ENCODE measurements at regions not wholly inside any gene's neighbourhood (a gene's known extent, or its start where the extent isn't known, plus 50 kb on each side); places are given as distances from the start of the nearest gene placed in this dataset.

DNA sequence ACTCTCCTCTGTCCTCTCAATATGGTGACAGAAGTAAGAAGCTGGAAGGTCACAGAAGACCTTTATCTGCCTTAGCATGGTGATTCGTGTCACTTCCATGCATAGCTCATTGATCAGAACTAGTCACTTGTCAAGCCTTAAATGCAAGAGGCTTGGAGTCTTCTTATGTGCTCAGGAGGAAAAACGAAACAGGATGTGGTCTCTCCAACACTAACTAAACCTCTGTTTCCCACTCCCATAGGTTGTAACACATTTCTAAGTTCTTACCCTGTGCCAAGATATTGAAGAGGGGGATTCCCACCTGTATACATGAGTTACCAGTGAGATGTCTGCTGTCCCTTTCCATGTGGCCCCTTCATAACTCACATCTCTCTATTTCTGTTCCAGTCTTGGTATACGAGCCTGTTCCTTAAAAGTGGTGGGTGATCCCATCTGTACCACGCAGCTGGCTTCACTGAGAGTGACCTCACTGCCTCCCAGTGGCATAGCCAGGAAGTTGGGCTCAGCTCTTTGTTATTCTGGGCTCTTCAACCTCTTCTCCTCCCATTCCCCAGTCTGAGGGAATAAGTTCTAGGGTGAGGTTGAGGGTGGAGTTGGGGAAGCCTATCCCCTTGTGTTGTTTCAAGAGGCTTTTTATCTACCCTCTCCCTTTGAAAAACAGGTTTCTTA, 203.2 kb upstream of the PPP2R3A start:
- no peak for DNase-seq (ENCODE audit: extremely low spot score)
- intact Hi-C loops (cut with DNase I), result no loop called here
- no peak for TF ChIP-seq POLR2A (IDR thresholded peaks at IDR 0.05; ENCODE audit: low read depth)
- TF ChIP-seq POLR2AphosphoS5 (IDR thresholded peaks at IDR 0.05), result no peak
- TF ChIP-seq, protein P1, sequence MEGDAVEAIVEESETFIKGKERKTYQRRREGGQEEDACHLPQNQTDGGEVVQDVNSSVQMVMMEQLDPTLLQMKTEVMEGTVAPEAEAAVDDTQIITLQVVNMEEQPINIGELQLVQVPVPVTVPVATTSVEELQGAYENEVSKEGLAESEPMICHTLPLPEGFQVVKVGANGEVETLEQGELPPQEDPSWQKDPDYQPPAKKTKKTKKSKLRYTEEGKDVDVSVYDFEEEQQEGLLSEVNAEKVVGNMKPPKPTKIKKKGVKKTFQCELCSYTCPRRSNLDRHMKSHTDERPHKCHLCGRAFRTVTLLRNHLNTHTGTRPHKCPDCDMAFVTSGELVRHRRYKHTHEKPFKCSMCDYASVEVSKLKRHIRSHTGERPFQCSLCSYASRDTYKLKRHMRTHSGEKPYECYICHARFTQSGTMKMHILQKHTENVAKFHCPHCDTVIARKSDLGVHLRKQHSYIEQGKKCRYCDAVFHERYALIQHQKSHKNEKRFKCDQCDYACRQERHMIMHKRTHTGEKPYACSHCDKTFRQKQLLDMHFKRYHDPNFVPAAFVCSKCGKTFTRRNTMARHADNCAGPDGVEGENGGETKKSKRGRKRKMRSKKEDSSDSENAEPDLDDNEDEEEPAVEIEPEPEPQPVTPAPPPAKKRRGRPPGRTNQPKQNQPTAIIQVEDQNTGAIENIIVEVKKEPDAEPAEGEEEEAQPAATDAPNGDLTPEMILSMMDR (IDR thresholded peaks at IDR 0.05), result no peak
- TF ChIP-seq EP300 (IDR thresholded peaks at IDR 0.05), result no peak
- Histone ChIP-seq H3K36me3 (no peaks in the 10 kb centered on the region), H3K4me1 (no peaks in the 10 kb centered on the region), H3K4me3 (no peak overlapping the region), H3K27ac (replicated peaks in 1 of 4) (no peak overlapping the region), H3K9me3 (no peaks in the 10 kb centered on the region), H3K27me3 (no peaks in the 10 kb centered on the region)
- WGBS, result 37% methylated on average over 4 of the region's 4 CpGs

DNA sequence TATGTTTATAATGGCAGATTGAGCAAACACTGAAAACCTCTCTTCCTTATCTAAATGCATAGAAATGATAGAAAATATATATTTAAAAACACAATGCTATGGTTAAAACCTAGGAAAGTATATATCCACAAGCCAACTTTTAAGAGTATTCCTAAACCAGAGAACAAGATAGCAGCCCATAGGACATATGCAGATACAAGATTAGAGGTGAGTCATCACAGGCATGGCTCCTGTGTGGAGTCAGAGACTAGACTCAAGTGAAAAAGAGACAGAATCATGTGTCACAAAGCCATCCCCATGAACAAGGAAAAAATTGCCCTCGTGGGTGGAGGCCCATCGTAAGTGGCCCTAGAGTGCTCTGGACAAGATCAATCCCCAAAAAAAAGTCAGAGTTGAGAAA, 199.4 kb upstream of the PPP2R3A start:
- Histone ChIP-seq H3K4me3 (no peak overlapping the region), H3K27ac (replicated peaks in 1 of 4) (no peak overlapping the region), H3K27me3 (no peaks in the 10 kb centered on the region), H3K36me3 (no peaks in the 10 kb centered on the region), H3K9me3 (no peaks in the 10 kb centered on the region), H3K4me1 (no peaks in the 10 kb centered on the region)
- no peak for DNase-seq (ENCODE audit: extremely low spot score)
- 83% methylated on average over 2 of the region's 2 CpGs for WGBS
- TF ChIP-seq EP300 (IDR thresholded peaks at IDR 0.05), result no peak
- no peak for TF ChIP-seq POLR2AphosphoS5 (IDR thresholded peaks at IDR 0.05)
- TF ChIP-seq, protein P1 (IDR thresholded peaks at IDR 0.05), result no peak
- TF ChIP-seq POLR2A (IDR thresholded peaks at IDR 0.05; ENCODE audit: low read depth), result no peak
- intact Hi-C loops (cut with DNase I), result no loop called here

DNA sequence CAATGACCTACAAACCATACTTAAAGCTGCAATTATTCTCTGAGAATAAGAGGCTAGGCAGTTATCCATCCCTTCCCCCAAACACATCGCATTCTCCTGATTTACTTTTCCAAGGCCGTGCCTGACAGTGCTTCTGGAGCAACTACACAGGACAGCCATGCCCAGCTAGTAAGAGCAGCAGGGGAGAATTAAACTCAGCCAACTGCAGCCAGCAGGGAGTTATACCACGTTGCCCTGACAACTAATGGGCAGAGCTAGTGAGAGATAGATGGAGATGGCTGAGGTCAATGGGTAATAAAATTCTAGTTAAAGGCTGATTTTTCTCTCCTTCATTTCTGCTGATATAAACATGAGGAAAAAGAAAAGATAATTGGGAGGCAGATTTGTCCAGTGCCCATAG, 193.8 kb upstream of the PPP2R3A start:
- TF ChIP-seq EP300 (IDR thresholded peaks at IDR 0.05) (no peak), POLR2AphosphoS5 (IDR thresholded peaks at IDR 0.05) (no peak)
- Histone ChIP-seq H3K4me3 (no peak overlapping the region), H3K9me3 (no peaks in the 10 kb centered on the region), H3K27ac (replicated peaks in 1 of 4) (no peak overlapping the region), H3K27me3 (no peaks in the 10 kb centered on the region), H3K36me3 (no peaks in the 10 kb centered on the region), H3K4me1 (no peaks in the 10 kb centered on the region)
- DNase-seq (ENCODE audit: extremely low spot score), result no peak
- intact Hi-C loops (cut with DNase I), result no loop called here
- WGBS, result 41% methylated on average over 3 of the region's 3 CpGs

DNA sequence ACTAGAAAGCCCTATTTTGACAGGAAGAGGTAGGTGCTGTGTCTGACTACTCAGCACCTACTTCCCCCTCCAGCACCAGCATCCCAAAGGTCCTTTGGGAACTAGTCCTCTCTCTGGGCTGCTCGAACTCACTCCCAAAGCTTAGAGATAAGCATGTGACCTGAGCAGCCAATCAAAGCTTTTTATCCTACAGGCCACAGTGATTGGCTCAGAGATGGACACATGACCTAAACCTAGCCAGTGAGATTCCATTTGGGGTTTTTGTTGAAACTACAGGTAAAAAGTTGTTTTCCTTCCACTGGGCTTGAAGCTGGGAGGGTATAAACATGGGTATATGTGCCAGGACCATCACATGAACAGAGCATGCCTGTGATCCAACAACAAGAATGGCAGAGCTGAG, 186.5 kb upstream of the PPP2R3A start:
- WGBS, result 86% methylated on average over 1 of the region's 1 CpG
- no peaks in the 10 kb centered on the region for H3K27me3 ChIP-seq
- intact Hi-C loops (cut with DNase I), result no loop called here

DNA sequence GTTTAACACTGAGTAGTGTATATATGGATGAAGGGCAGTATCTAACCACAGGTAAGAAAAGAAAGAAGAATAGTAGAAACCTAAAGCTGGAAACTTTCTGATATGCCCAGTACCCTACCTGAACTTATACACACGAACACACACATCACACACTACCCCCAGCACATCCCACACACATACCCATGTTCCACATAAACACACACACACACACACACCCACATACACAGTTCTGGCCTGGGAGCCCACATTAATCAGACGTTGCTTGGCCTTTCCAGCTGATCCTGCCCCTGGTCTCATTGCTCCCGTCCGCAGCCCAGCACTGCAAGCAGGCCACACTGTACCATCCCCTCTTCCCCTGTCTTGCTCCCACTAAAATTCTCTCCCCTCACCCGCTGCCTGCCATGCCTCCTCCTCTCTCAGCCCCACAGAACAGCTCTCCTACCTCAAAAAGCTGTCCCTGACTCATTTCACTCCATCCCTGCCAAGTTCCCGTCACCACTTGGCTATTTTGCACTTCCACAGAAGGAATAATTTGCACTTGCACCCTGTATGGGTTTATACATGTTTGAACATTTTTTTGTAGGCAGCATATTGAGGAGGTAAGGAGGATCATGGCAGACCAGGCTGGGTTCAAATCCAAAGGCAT, 185.8 kb upstream of the PPP2R3A start:
- Histone ChIP-seq H3K27me3 (no peaks in the 10 kb centered on the region), H3K4me1 (peaks cover 0 to 9% (median 6%) of the 10 kb centered on the region in 4 donors), H3K27ac (replicated peaks in 1 of 4) (no peak overlapping the region), H3K9me3 (no peaks in the 10 kb centered on the region), H3K4me3 (no peak overlapping the region), H3K36me3 (no peaks in the 10 kb centered on the region)
- WGBS, result 55% methylated on average over 6 of the region's 6 CpGs
- intact Hi-C loops (cut with DNase I), result no loop called here
- TF ChIP-seq POLR2AphosphoS5 (IDR thresholded peaks at IDR 0.05) (no peak), EP300 (IDR thresholded peaks at IDR 0.05) (no peak), POLR2A (IDR thresholded peaks at IDR 0.05; ENCODE audit: low read depth) (no peak)
- TF ChIP-seq, protein P1 (IDR thresholded peaks at IDR 0.05), result no peak
- no peak for DNase-seq (ENCODE audit: extremely low spot score)

More for the DNA sequence above, 186.5 kb upstream of the PPP2R3A start:
- Histone ChIP-seq H3K4me1 (peaks cover 0 to 9% (median 6%) of the 10 kb centered on the region in 4 donors), H3K36me3 (no peaks in the 10 kb centered on the region), H3K9me3 (no peaks in the 10 kb centered on the region), H3K4me3 (no peak overlapping the region), H3K27ac (replicated peaks in 1 of 4) (no peak overlapping the region)
- TF ChIP-seq POLR2AphosphoS5 (IDR thresholded peaks at IDR 0.05), result no peak
- TF ChIP-seq, protein P1 (IDR thresholded peaks at IDR 0.05), result no peak
- no peak for TF ChIP-seq POLR2A (IDR thresholded peaks at IDR 0.05; ENCODE audit: low read depth)
- no peak for TF ChIP-seq EP300 (IDR thresholded peaks at IDR 0.05)
- DNase-seq (ENCODE audit: extremely low spot score), result no peak
